IMR-90 (cell line): ENCODE measurements at regions not wholly inside any gene's neighbourhood (a gene's known extent, or its start where the extent isn't known, plus 50 kb on each side); places are given as distances from the start of the nearest gene placed in this dataset.

Source experiments
- ATAC-seq: fragments of 200-7000 bp; cut with Tn5 transposase; 2 replicates; pipeline ENCODE4 v1.9.1; 2020; ENCODE audit warnings: low read depth, mild to moderate bottlenecking, moderate library complexity
- BruUV-seq: library from RNA; stranded (reverse); fragments of 400-500 nt; replicated peaks from 2 replicates; lab custom pipeline; 2021; lab: Mats Ljungman, UMichigan
- CTCF ChIA-PET: fragments of 300-600 bp; formaldehyde crosslinking; extraction: SDS; loops from one replicate; lab custom pipeline; 2021; ENCODE audit warnings: antibody characterized with exemption; lab: Yijun Ruan, JAX
- POLR2A ChIA-PET: fragments of 300-600 bp; sonication (Branson Sonifier 250); formaldehyde crosslinking; loops from one replicate; lab custom pipeline; 2022; ENCODE audit warnings: antibody characterized with exemption; ENCODE audit not compliant: unreplicated experiment; lab: Charles Lee
- DNase-seq: peaks from one replicate; pipeline ENCODE4 v3.0.0; 2013
- H2AFZ ChIP-seq: replicated peaks from 2 replicates; pipeline ENCODE3; 2013; ENCODE audit warnings: low read length, mild to moderate bottlenecking; ENCODE audit not compliant: poor library complexity
- H2AK5ac ChIP-seq: 2 replicates; pipeline ENCODE4 v1.6.1; 2013; ENCODE audit warnings: low read depth, low read length, inconsistent platforms
- H2AK9ac ChIP-seq: replicated peaks from 2 replicates; pipeline ENCODE3; 2013; ENCODE audit warnings: mild to moderate bottlenecking, low read depth, low read length, moderate library complexity; ENCODE audit not compliant: poor library complexity
- H2BK120ac ChIP-seq: 2 replicates; pipeline ENCODE4 v1.6.1; 2013; ENCODE audit warnings: low read depth, low read length, inconsistent platforms
- H2BK15ac ChIP-seq: 3 replicates; pipeline ENCODE4 v1.6.1; 2013; ENCODE audit warnings: low read depth, low read length, inconsistent platforms
- H2BK20ac ChIP-seq: 2 replicates; pipeline ENCODE4 v1.6.1; 2013; ENCODE audit warnings: low read depth, mild to moderate bottlenecking, inconsistent platforms, low read length, moderate library complexity
- H2BK5ac ChIP-seq: 2 replicates; pipeline ENCODE4 v1.6.1; 2013; ENCODE audit warnings: mild to moderate bottlenecking, low read depth, low read length, inconsistent platforms; ENCODE audit not compliant: poor library complexity, severe bottlenecking
- H3K14ac ChIP-seq: replicated peaks from 2 replicates; pipeline ENCODE4 v1.6.1; 2013; ENCODE audit warnings: low read depth, low read length, inconsistent platforms
- H3K18ac ChIP-seq: 2 replicates; pipeline ENCODE4 v1.6.1; 2013; ENCODE audit warnings: low read depth, low read length, control low read depth
- H3K23ac ChIP-seq: 2 replicates; pipeline ENCODE4 v1.6.1; 2013; ENCODE audit warnings: low read depth, low read length, inconsistent platforms
- H3K27ac ChIP-seq: 2 replicates; pipeline ENCODE4 v1.5.1; 2013; ENCODE audit warnings: mild to moderate bottlenecking, control low read depth, low read length; ENCODE audit not compliant: insufficient read depth
- H3K27me3 ChIP-seq: 2 replicates; pipeline ENCODE4 v1.6.1; 2013; ENCODE audit warnings: low read length; ENCODE audit not compliant: control insufficient read depth, insufficient read depth
- H3K36me3 ChIP-seq: 2 replicates; pipeline ENCODE4 v1.6.1; 2013; ENCODE audit warnings: low read length, mixed read lengths; ENCODE audit not compliant: control insufficient read depth, insufficient read depth
- H3K4ac ChIP-seq: 2 replicates; pipeline ENCODE4 v1.6.1; 2013; ENCODE audit warnings: low read depth, low read length, inconsistent platforms
- H3K4me1 ChIP-seq: 2 replicates; pipeline ENCODE4 v1.6.1; 2013; ENCODE audit warnings: low read length, mixed read lengths; ENCODE audit not compliant: control insufficient read depth, insufficient read depth
- H3K4me2 ChIP-seq: 2 replicates; pipeline ENCODE4 v1.6.1; 2013; ENCODE audit warnings: low read depth, mild to moderate bottlenecking, control low read depth, low read length, moderate library complexity
- H3K4me3 ChIP-seq: 2 replicates; pipeline ENCODE4 v1.5.1; 2013; ENCODE audit warnings: low read depth, mild to moderate bottlenecking, control low read depth, low read length, moderate library complexity; ENCODE audit not compliant: insufficient read depth
- H3K56ac ChIP-seq: 2 replicates; pipeline ENCODE4 v1.6.1; 2013; ENCODE audit warnings: low read length, inconsistent platforms; ENCODE audit not compliant: insufficient read depth; ENCODE audit errors: extremely low read depth
- H3K79me1 ChIP-seq, 2 experiments: 2 replicates each; pipeline ENCODE4 v1.6.1; 2013; ENCODE audit warnings: low read length in 2 of 2, inconsistent platforms in 1 of 2, low read depth in 1 of 2
- H3K9ac ChIP-seq: 2 replicates; pipeline ENCODE4 v1.6.1; 2013; ENCODE audit warnings: low read depth, low read length, control low read depth
- H3K9me1 ChIP-seq: 2 replicates; pipeline ENCODE4 v1.6.1; 2013; ENCODE audit warnings: low read length, inconsistent platforms; ENCODE audit not compliant: insufficient read depth
- H3K9me3 ChIP-seq: 2 replicates; pipeline ENCODE4 v1.6.1; 2013; ENCODE audit warnings: low read length; ENCODE audit not compliant: control insufficient read depth, insufficient read depth
- H4K20me1 ChIP-seq: 2 replicates; pipeline ENCODE4 v1.6.1; 2013; ENCODE audit warnings: low read length, inconsistent platforms; ENCODE audit not compliant: insufficient read depth
- H4K5ac ChIP-seq: 2 replicates; pipeline ENCODE4 v1.6.1; 2013; ENCODE audit warnings: mild to moderate bottlenecking, low read depth, low read length, control low read depth
- H4K8ac ChIP-seq, 2 experiments: 2 replicates each; pipeline ENCODE4 v1.6.1; 2013; ENCODE audit warnings: low read depth in 2 of 2, low read length in 2 of 2, control low read depth in 1 of 2, inconsistent platforms in 1 of 2
- H4K91ac ChIP-seq: 2 replicates; pipeline ENCODE4 v1.6.1; 2013; ENCODE audit warnings: low read depth, low read length, inconsistent platforms; ENCODE audit not compliant: insufficient read depth
- SMC3 ChIP-seq: fragments of 150-350 bp; IDR thresholded peaks from 2 replicates; pipeline ENCODE4 v1.6.1; 2016; ENCODE audit warnings: low read depth, mild to moderate bottlenecking, antibody characterized with exemption, low read length, moderate library complexity
- WGBS, 2 experiments: methylation state at CpG; one replicate each; pipeline versions ENCODE4 v1.1.5 to v1.1.7; 2013; ENCODE audit warnings: missing lambda C conversion rate in 2 of 2; ENCODE audit not compliant: insufficient read length in 1 of 2; ENCODE audit errors: extremely low coverage in 2 of 2; 5-methylcytosine and 5-hydroxymethylcytosine counted together
- dilution Hi-C: fragments of 300-500 bp; cut with HindIII; formaldehyde crosslinking; loops from one replicate; pipeline ENCODE4 v1.14.3; 2018; ENCODE audit warnings: low sequenced_read_pairs; ENCODE audit not compliant: unreplicated experiment
- in situ Hi-C: fragments of 300-500 bp; cut with MboI; formaldehyde crosslinking; loops from 3 replicates; pipeline ENCODE4 v1.14.3; 2019; ENCODE audit warnings: low sequenced_read_pairs, inconsistent platforms, mixed read lengths
- intact Hi-C: fragments of 100-400 bp; cut with micrococcal nuclease; formaldehyde crosslinking; loops from 2 replicates; pipeline ENCODE4 v1.10.0; 2022
- TF ChIP-seq, protein P1 (sequence below): fragments of 150-350 bp; IDR thresholded peaks from 2 replicates; pipeline ENCODE4 v1.6.1; 2016; ENCODE audit warnings: low read depth, mild to moderate bottlenecking, low read length, moderate library complexity, borderline replicate concordance
- TF ChIP-seq, protein P2 (sequence below): conservative IDR thresholded peaks from 2 replicates; pipeline ENCODE4 v1.5.1; 2012; ENCODE audit warnings: mild to moderate bottlenecking, low read depth, low read length, improper control_type of control experiment

DNA sequence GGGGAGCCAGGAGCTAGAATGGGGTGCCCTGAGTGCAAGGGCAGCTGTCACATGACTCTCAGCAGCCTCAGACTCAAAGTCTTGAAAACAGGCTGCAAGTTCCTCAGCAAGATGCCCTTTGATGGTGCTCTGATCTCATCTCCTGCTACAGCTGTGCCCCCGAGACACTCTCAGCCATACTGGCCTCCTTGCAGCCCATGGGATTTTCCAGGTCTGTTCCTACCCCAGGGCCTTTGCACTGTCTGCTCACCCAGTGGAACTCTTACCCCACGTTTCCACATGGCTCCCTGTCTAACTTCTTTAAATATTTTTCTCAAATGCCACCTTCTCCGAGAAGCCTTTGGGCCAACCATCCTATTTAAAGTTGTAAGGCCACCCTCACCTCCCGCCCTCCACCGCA lies 146.9 kb downstream of the C16orf95 start:
- Histone ChIP-seq H3K56ac (no peak overlapping the region), H2BK5ac (no peak overlapping the region), H2AK9ac (no peak overlapping the region), H3K27ac (no peak overlapping the region), H3K4me2 (no peak overlapping the region), H2BK15ac (no peak overlapping the region), H2AFZ (peak overlapping the region; percentile 41), H3K79me1 (no peaks in the 10 kb centered on the region), H3K18ac (no peak overlapping the region), H3K9me1 (no peaks in the 10 kb centered on the region; the same call in 1 of the 2 replicates), H4K91ac (no peak overlapping the region), H4K5ac (no peak overlapping the region), H3K4me1 (peaks cover 2% of the 10 kb centered on the region; the same call in 1 of the 2 replicates), H2BK20ac (no peak overlapping the region), H3K4me3 (no peak overlapping the region), H4K8ac (no peak overlapping the region), H4K20me1 (no peaks in the 10 kb centered on the region), H3K9ac (no peak overlapping the region), H3K27me3 (peaks cover 21% of the 10 kb centered on the region), H3K9me3 (peaks cover 7% of the 10 kb centered on the region), H3K23ac (no peak overlapping the region), H2AK5ac (no peak overlapping the region), H3K36me3 (no peaks in the 10 kb centered on the region), H2BK120ac (no peak overlapping the region), H3K14ac (no peak overlapping the region), H3K4ac (no peak overlapping the region)
- DNase-seq (no peak), ATAC-seq (no peak)
- TF ChIP-seq, protein P1, sequence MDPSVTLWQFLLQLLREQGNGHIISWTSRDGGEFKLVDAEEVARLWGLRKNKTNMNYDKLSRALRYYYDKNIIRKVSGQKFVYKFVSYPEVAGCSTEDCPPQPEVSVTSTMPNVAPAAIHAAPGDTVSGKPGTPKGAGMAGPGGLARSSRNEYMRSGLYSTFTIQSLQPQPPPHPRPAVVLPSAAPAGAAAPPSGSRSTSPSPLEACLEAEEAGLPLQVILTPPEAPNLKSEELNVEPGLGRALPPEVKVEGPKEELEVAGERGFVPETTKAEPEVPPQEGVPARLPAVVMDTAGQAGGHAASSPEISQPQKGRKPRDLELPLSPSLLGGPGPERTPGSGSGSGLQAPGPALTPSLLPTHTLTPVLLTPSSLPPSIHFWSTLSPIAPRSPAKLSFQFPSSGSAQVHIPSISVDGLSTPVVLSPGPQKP = no peak
- no peak for TF ChIP-seq SMC3
- TF ChIP-seq, protein P2, sequence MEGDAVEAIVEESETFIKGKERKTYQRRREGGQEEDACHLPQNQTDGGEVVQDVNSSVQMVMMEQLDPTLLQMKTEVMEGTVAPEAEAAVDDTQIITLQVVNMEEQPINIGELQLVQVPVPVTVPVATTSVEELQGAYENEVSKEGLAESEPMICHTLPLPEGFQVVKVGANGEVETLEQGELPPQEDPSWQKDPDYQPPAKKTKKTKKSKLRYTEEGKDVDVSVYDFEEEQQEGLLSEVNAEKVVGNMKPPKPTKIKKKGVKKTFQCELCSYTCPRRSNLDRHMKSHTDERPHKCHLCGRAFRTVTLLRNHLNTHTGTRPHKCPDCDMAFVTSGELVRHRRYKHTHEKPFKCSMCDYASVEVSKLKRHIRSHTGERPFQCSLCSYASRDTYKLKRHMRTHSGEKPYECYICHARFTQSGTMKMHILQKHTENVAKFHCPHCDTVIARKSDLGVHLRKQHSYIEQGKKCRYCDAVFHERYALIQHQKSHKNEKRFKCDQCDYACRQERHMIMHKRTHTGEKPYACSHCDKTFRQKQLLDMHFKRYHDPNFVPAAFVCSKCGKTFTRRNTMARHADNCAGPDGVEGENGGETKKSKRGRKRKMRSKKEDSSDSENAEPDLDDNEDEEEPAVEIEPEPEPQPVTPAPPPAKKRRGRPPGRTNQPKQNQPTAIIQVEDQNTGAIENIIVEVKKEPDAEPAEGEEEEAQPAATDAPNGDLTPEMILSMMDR = no peak
- WGBS, 2 experiments = 83% methylated on average over 3 of the region's 5 CpGs; no CpG with 5 or more reads in 1 of the 2 experiments
- dilution Hi-C loops = no loop called here
- POLR2A ChIA-PET = no interaction called here
- CTCF ChIA-PET = no interaction called here
- intact Hi-C loops = no loop called here
- BruUV-seq = no TSS peak
- in situ Hi-C loops = no loop called here
